HT1080 (cell line): ENCODE measurements at regions not wholly inside any gene's neighbourhood (a gene's known extent, or its start where the extent isn't known, plus 50 kb on each side); places are given as distances from the start of the nearest gene placed in this dataset.
"Not testable (repeated sequence)": the region's sequence is repeated elsewhere in the genome, so short reads cannot be mapped to it uniquely, and the experiment has no call there.

Experiments used
- DNase-seq: peaks from one replicate; pipeline ENCODE4 v3.0.0-alpha.2; 2015; ENCODE audit warnings: low read depth

- no peak for DNase-seq
Measured at GRCh38 chr12:34302131-34302885, 280.0 kb downstream of the ALG10 start.

- DNase-seq, result no peak
Measured at GRCh38 chr12:34303091-34303870, 281.0 kb downstream of the ALG10 start.

GRCh38 chr12:34304001-34304400, 281.7 kb downstream of the ALG10 start:
- no peak for DNase-seq

GRCh38 chr12:34304546-34304945, 282.2 kb downstream of the ALG10 start:
- no peak for DNase-seq

GRCh38 chr12:34305176-34305575, 282.9 kb downstream of the ALG10 start:
- no peak for DNase-seq

- no peak for DNase-seq
Measured at GRCh38 chr12:34306133-34306830, 284.0 kb downstream of the ALG10 start.

GRCh38 chr12:34309806-34310804, 287.8 kb downstream of the ALG10 start:
- not testable (repeated sequence) for DNase-seq

GRCh38 chr12:34311337-34311736, 289.0 kb downstream of the ALG10 start:
- DNase-seq, result no peak

GRCh38 chr12:34327671-34328070, 305.4 kb downstream of the ALG10 start:
- no peak for DNase-seq

- no peak for DNase-seq
Measured at GRCh38 chr12:34333337-34333736, 311.0 kb downstream of the ALG10 start.

- no peak for DNase-seq
Measured at GRCh38 chr12:34334538-34334937, 312.2 kb downstream of the ALG10 start.

- no peak for DNase-seq
Measured at GRCh38 chr12:34334953-34335743, 312.9 kb downstream of the ALG10 start.

- DNase-seq, result no peak
Measured at GRCh38 chr12:34335819-34336262, 313.5 kb downstream of the ALG10 start.

GRCh38 chr12:34336619-34337465, 314.5 kb downstream of the ALG10 start:
- no peak for DNase-seq

GRCh38 chr12:34338751-34339150, 316.5 kb downstream of the ALG10 start:
- no peak for DNase-seq

- DNase-seq, result no peak
Measured at GRCh38 chr12:34339922-34340321, 317.6 kb downstream of the ALG10 start.

GRCh38 chr12:34340534-34341361, 318.5 kb downstream of the ALG10 start:
- no peak for DNase-seq

GRCh38 chr12:34341362-34341733, 319.1 kb downstream of the ALG10 start:
- DNase-seq, result no peak
